Type B pancreatic cell (in vitro differentiated cells): ENCODE measurements at regions not wholly inside any gene's neighbourhood (a gene's known extent, or its start where the extent isn't known, plus 50 kb on each side); places are given as distances from the start of the nearest gene placed in this dataset.

Experiments used
- DNase-seq: peaks from one replicate; pipeline ENCODE4 v3.0.0; 2021; ENCODE audit warnings: mixed read lengths; ENCODE audit not compliant: unreplicated experiment; ENCODE audit errors: extremely low spot score
- H3K27ac Mint-ChIP-seq: 2 replicates; pipeline ENCODE4 v1.8.0; 2021; ENCODE audit warnings: mild to moderate bottlenecking, mixed read lengths
- H3K27me3 Mint-ChIP-seq: 2 replicates; pipeline ENCODE4 v1.8.0; 2021; ENCODE audit warnings: mixed read lengths
- H3K36me3 Mint-ChIP-seq: 2 replicates; pipeline ENCODE4 v1.8.0; 2021; ENCODE audit warnings: mixed read lengths
- H3K4me1 Mint-ChIP-seq: one replicate; pipeline ENCODE4 v1.8.0; 2021; ENCODE audit warnings: mixed read lengths; ENCODE audit not compliant: unreplicated experiment
- H3K4me3 Mint-ChIP-seq: 2 replicates; pipeline ENCODE4 v1.8.0; 2021; ENCODE audit warnings: mild to moderate bottlenecking, mixed read lengths
- H3K9me3 Mint-ChIP-seq: 2 replicates; pipeline ENCODE4 v1.8.0; 2021; ENCODE audit warnings: mixed read lengths
- TF ChIP-seq, protein P1 (sequence below): fragments of 200-600 bp; sonication (generic); conservative IDR thresholded peaks from 2 replicates; pipeline ENCODE4 v1.5.0; 2021; ENCODE audit warnings: antibody characterized with exemption, mild to moderate bottlenecking

GRCh38 chr10:78162853-78163252 lies 129.2 kb downstream of the RPS24 start:
- H3K9me3 Mint-ChIP-seq, result no peaks in the 10 kb centered on the region
- H3K27me3 Mint-ChIP-seq, result peaks cover 4% of the 10 kb centered on the region
- H3K4me3 Mint-ChIP-seq, result no peak overlapping the region
- DNase-seq, result no peak
- peaks cover 5% of the 10 kb centered on the region for H3K4me1 Mint-ChIP-seq
- TF ChIP-seq, protein P1, sequence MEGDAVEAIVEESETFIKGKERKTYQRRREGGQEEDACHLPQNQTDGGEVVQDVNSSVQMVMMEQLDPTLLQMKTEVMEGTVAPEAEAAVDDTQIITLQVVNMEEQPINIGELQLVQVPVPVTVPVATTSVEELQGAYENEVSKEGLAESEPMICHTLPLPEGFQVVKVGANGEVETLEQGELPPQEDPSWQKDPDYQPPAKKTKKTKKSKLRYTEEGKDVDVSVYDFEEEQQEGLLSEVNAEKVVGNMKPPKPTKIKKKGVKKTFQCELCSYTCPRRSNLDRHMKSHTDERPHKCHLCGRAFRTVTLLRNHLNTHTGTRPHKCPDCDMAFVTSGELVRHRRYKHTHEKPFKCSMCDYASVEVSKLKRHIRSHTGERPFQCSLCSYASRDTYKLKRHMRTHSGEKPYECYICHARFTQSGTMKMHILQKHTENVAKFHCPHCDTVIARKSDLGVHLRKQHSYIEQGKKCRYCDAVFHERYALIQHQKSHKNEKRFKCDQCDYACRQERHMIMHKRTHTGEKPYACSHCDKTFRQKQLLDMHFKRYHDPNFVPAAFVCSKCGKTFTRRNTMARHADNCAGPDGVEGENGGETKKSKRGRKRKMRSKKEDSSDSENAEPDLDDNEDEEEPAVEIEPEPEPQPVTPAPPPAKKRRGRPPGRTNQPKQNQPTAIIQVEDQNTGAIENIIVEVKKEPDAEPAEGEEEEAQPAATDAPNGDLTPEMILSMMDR, result no peak
- no peaks in the 10 kb centered on the region for H3K36me3 Mint-ChIP-seq
- H3K27ac Mint-ChIP-seq, result no peak overlapping the region

- Mint-ChIP-seq H3K4me3 (no peak overlapping the region), H3K36me3 (no peaks in the 10 kb centered on the region), H3K27ac (no peak overlapping the region), H3K9me3 (no peaks in the 10 kb centered on the region), H3K4me1 (peaks cover 5% of the 10 kb centered on the region), H3K27me3 (peaks cover 3% of the 10 kb centered on the region)
- TF ChIP-seq, protein P1, result no peak
- DNase-seq, result no peak
Measured at GRCh38 chr10:78164702-78165101, 131.0 kb downstream of the RPS24 start.

DNA sequence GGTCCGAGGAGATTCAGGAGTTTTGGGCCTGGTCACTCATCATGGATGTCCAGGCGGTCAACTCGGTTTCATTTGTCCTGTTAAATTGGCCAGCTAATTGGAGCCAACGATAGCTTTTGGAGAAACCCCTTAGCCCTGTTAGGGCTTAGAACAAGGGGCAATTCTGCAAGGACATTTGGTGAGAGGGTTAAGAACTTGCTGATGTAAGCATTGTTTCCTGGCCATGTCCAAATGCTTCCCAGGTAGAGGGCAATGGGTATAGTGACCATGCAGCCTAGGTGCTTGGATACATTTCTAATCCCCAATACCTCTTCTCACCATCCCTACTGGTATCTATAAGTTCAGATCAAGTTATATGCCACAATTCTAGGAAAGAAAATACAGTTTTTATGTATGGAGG lies 131.5 kb downstream of the RPS24 start:
- Mint-ChIP-seq H3K4me3 (no peak overlapping the region), H3K27me3 (peaks cover 5% of the 10 kb centered on the region), H3K4me1 (peaks cover 5% of the 10 kb centered on the region), H3K9me3 (no peaks in the 10 kb centered on the region), H3K27ac (no peak overlapping the region), H3K36me3 (no peaks in the 10 kb centered on the region)
- DNase-seq, result no peak
- TF ChIP-seq, protein P1, result no peak

GRCh38 chr10:78165617-78166016 lies 132.0 kb downstream of the RPS24 start:
- Mint-ChIP-seq H3K36me3 (no peaks in the 10 kb centered on the region), H3K4me1 (peaks cover 5% of the 10 kb centered on the region), H3K4me3 (no peak overlapping the region), H3K27me3 (peaks cover 5% of the 10 kb centered on the region), H3K27ac (no peak overlapping the region), H3K9me3 (no peaks in the 10 kb centered on the region)
- no peak for DNase-seq
- TF ChIP-seq, protein P1, result peak; percentile 48

- no peak for DNase-seq
- Mint-ChIP-seq H3K27me3 (peaks cover 5% of the 10 kb centered on the region), H3K4me3 (no peak overlapping the region), H3K9me3 (no peaks in the 10 kb centered on the region), H3K36me3 (no peaks in the 10 kb centered on the region), H3K27ac (no peak overlapping the region), H3K4me1 (peaks cover 5% of the 10 kb centered on the region)
- TF ChIP-seq, protein P1, result no peak
Measured at GRCh38 chr10:78166261-78166660, 132.6 kb downstream of the RPS24 start.

GRCh38 chr10:78169214-78169613 lies 135.6 kb downstream of the RPS24 start:
- H3K27ac Mint-ChIP-seq, result no peak overlapping the region
- DNase-seq, result no peak
- TF ChIP-seq, protein P1, result no peak
- peaks cover 9% of the 10 kb centered on the region for H3K27me3 Mint-ChIP-seq
- peaks cover 3% of the 10 kb centered on the region for H3K4me1 Mint-ChIP-seq
- H3K4me3 Mint-ChIP-seq, result no peak overlapping the region
- H3K9me3 Mint-ChIP-seq, result no peaks in the 10 kb centered on the region
- H3K36me3 Mint-ChIP-seq, result peaks cover 3% of the 10 kb centered on the region
